ENCODE measurements at regions not wholly inside any gene's neighbourhood (a gene's known extent, or its start where the extent isn't known, plus 50 kb on each side); places are given as distances from the start of the nearest gene placed in this dataset.

GRCh38 chr15:39013262-39013661 is 448.6 kb upstream of the RASGRP1 start:
- no peaks in the 10 kb centered on the region for H3K27me3 ChIP-seq (replicated peaks; ENCODE audit: insufficient read depth, low read length)
- H3K27ac ChIP-seq (ENCODE audit: low read length): no peak overlapping the region
- TF ChIP-seq, protein P1, sequence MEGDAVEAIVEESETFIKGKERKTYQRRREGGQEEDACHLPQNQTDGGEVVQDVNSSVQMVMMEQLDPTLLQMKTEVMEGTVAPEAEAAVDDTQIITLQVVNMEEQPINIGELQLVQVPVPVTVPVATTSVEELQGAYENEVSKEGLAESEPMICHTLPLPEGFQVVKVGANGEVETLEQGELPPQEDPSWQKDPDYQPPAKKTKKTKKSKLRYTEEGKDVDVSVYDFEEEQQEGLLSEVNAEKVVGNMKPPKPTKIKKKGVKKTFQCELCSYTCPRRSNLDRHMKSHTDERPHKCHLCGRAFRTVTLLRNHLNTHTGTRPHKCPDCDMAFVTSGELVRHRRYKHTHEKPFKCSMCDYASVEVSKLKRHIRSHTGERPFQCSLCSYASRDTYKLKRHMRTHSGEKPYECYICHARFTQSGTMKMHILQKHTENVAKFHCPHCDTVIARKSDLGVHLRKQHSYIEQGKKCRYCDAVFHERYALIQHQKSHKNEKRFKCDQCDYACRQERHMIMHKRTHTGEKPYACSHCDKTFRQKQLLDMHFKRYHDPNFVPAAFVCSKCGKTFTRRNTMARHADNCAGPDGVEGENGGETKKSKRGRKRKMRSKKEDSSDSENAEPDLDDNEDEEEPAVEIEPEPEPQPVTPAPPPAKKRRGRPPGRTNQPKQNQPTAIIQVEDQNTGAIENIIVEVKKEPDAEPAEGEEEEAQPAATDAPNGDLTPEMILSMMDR (IDR thresholded peaks at IDR 0.05; ENCODE audit: low read length): no peak
- TF ChIP-seq EZH2phosphoT487 (IDR thresholded peaks at IDR 0.05; ENCODE audit: low read length): no peak
- no peak for TF ChIP-seq EZH2 (optimal IDR thresholded peaks at IDR 0.05; ENCODE audit: low read depth, low read length)
- H3K4me3 ChIP-seq (ENCODE audit: low read length): no peak overlapping the region
- no peaks in the 10 kb centered on the region for H3F3A ChIP-seq (ENCODE audit: insufficient read depth, low read length)
- no peaks in the 10 kb centered on the region for H3K4me1 ChIP-seq (ENCODE audit: low read length)
- no peaks in the 10 kb centered on the region for H3K9me2 ChIP-seq (replicated peaks; ENCODE audit: insufficient read depth, low read length)
- H3K79me2 ChIP-seq (ENCODE audit: low read length): no peaks in the 10 kb centered on the region
- no peak overlapping the region for H2AFZ ChIP-seq (ENCODE audit: low read length)
- H3K9me3 ChIP-seq (replicated peaks; ENCODE audit: insufficient read depth, low read length): no peaks in the 10 kb centered on the region
- H3K9ac ChIP-seq (ENCODE audit: low read length): no peak overlapping the region
- H3K36me3 ChIP-seq (replicated peaks; ENCODE audit: insufficient read depth, low read length): no peaks in the 10 kb centered on the region
- H3K4me2 ChIP-seq (ENCODE audit: low read depth, low read length): no peak overlapping the region
- H4K20me1 ChIP-seq (ENCODE audit: insufficient read depth, low read length): no peaks in the 10 kb centered on the region
- DNase-seq: no peak

- H3K4me3 ChIP-seq (ENCODE audit: low read length): no peak overlapping the region
- H3K4me2 ChIP-seq (ENCODE audit: low read depth, low read length): no peak overlapping the region
- no peaks in the 10 kb centered on the region for H3K36me3 ChIP-seq (replicated peaks; ENCODE audit: insufficient read depth, low read length)
- H2AFZ ChIP-seq (ENCODE audit: low read length): no peak overlapping the region
- H3K27me3 ChIP-seq (replicated peaks; ENCODE audit: insufficient read depth, low read length): no peaks in the 10 kb centered on the region
- H3K9me3 ChIP-seq (replicated peaks; ENCODE audit: insufficient read depth, low read length): no peaks in the 10 kb centered on the region
- H3K9me2 ChIP-seq (replicated peaks; ENCODE audit: insufficient read depth, low read length): no peaks in the 10 kb centered on the region
- no peaks in the 10 kb centered on the region for H3K79me2 ChIP-seq (ENCODE audit: low read length)
- no peak for TF ChIP-seq EZH2 (optimal IDR thresholded peaks at IDR 0.05; ENCODE audit: low read depth, low read length)
- TF ChIP-seq, protein P1 (IDR thresholded peaks at IDR 0.05; ENCODE audit: low read length): no peak
- no peak for TF ChIP-seq EZH2phosphoT487 (IDR thresholded peaks at IDR 0.05; ENCODE audit: low read length)
- H3K9ac ChIP-seq (ENCODE audit: low read length): no peak overlapping the region
- H3K27ac ChIP-seq (ENCODE audit: low read length): no peak overlapping the region
- H3K4me1 ChIP-seq (ENCODE audit: low read length): no peaks in the 10 kb centered on the region
- no peaks in the 10 kb centered on the region for H3F3A ChIP-seq (ENCODE audit: insufficient read depth, low read length)
- DNase-seq: no peak
- no peaks in the 10 kb centered on the region for H4K20me1 ChIP-seq (ENCODE audit: insufficient read depth, low read length)
Measured at GRCh38 chr15:39014682-39015081, 450.1 kb upstream of the RASGRP1 start.

DNA sequence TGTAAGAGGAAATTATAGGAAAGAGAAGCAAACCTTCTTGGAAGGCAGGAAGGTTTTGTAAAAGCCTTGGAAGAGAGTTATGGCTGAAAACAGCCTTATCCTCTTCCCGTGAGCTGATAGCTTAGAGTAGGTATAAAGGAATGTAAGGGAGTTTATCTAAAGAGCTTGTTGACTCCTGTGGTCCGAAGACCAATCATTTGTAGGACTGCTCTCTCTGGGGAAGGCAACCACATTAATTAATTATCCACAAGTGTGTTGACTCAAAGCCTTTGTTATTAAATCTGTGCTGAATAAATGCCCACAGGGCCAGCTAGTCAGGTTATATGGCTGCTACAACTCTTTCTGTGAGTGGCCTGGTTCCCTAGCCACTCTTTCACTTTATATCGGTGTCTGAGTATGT is 452.1 kb upstream of the RASGRP1 start:
- no peaks in the 10 kb centered on the region for H3F3A ChIP-seq (ENCODE audit: insufficient read depth, low read length)

More for the DNA sequence above, 452.1 kb upstream of the RASGRP1 start:
- H3K9ac ChIP-seq (ENCODE audit: low read length): no peak overlapping the region
- no peak for DNase-seq
- TF ChIP-seq, protein P1 (IDR thresholded peaks at IDR 0.05; ENCODE audit: low read length): no peak
- TF ChIP-seq EZH2phosphoT487 (IDR thresholded peaks at IDR 0.05; ENCODE audit: low read length) (no peak), EZH2 (optimal IDR thresholded peaks at IDR 0.05; ENCODE audit: low read depth, low read length) (no peak)
- H4K20me1 ChIP-seq (ENCODE audit: insufficient read depth, low read length): no peaks in the 10 kb centered on the region
- H3K27me3 ChIP-seq (replicated peaks; ENCODE audit: insufficient read depth, low read length): no peaks in the 10 kb centered on the region
- H3K9me3 ChIP-seq (replicated peaks; ENCODE audit: insufficient read depth, low read length): no peaks in the 10 kb centered on the region
- no peaks in the 10 kb centered on the region for H3K79me2 ChIP-seq (ENCODE audit: low read length)
- no peaks in the 10 kb centered on the region for H3K4me1 ChIP-seq (ENCODE audit: low read length)
- no peaks in the 10 kb centered on the region for H3K9me2 ChIP-seq (replicated peaks; ENCODE audit: insufficient read depth, low read length)
- no peak overlapping the region for H3K4me2 ChIP-seq (ENCODE audit: low read depth, low read length)
- H3K4me3 ChIP-seq (ENCODE audit: low read length): no peak overlapping the region
- no peaks in the 10 kb centered on the region for H3K36me3 ChIP-seq (replicated peaks; ENCODE audit: insufficient read depth, low read length)
- H3K27ac ChIP-seq (ENCODE audit: low read length): no peak overlapping the region
- H2AFZ ChIP-seq (ENCODE audit: low read length): no peak overlapping the region

All from MM.1S (cell line).